GM23338 (cell line): ENCODE measurements at regions not wholly inside any gene's neighbourhood (a gene's known extent, or its start where the extent isn't known, plus 50 kb on each side); places are given as distances from the start of the nearest gene placed in this dataset.
"Not testable (repeated sequence)": the region's sequence is repeated elsewhere in the genome, so short reads cannot be mapped to it uniquely, and the experiment has no call there.

ENCODE experiments used
- ATAC-seq: fragments of 200-7000 bp; cut with Tn5 transposase; 3 replicates; pipeline ENCODE4 v1.9.1; 2020
- DNase-seq: peaks from one replicate; pipeline ENCODE4 v3.0.0-alpha.2; 2015; ENCODE audit warnings: low spot score
- H2AFZ ChIP-seq: fragments of 200-600 bp; sonication (generic); 2 replicates; pipeline ENCODE4 v1.8.0; 2016; ENCODE audit warnings: antibody characterized with exemption, mild to moderate bottlenecking, moderate library complexity
- H3F3A ChIP-seq: fragments of 200-600 bp; sonication (generic); replicated peaks from 2 replicates; pipeline ENCODE4 v1.8.0; 2017; ENCODE audit warnings: antibody characterized with exemption, mixed run types, low read depth
- H3K27ac ChIP-seq: fragments of 200-600 bp; sonication (generic); 2 replicates; pipeline ENCODE4 v1.6.1; 2016; ENCODE audit warnings: low read depth
- H3K27me3 ChIP-seq: fragments of 200-600 bp; sonication (generic); 2 replicates; pipeline ENCODE4 v1.8.0; 2016; ENCODE audit warnings: mild to moderate bottlenecking, mixed run types, moderate library complexity; ENCODE audit not compliant: insufficient read depth
- H3K36me3 ChIP-seq: fragments of 200-600 bp; sonication (generic); 2 replicates; pipeline ENCODE4 v1.8.0; 2016; ENCODE audit warnings: mild to moderate bottlenecking; ENCODE audit not compliant: insufficient read depth
- H3K4me1 ChIP-seq: fragments of 200-600 bp; sonication (generic); 2 replicates; pipeline ENCODE4 v1.8.0; 2016; ENCODE audit warnings: mild to moderate bottlenecking, moderate library complexity; ENCODE audit not compliant: insufficient read depth
- H3K4me2 ChIP-seq: fragments of 200-600 bp; sonication (generic); 2 replicates; pipeline ENCODE4 v1.7.1; 2017; ENCODE audit warnings: mixed run types
- H3K4me3 ChIP-seq: fragments of 200-600 bp; sonication (generic); 2 replicates; pipeline ENCODE4 v1.6.1; 2016; ENCODE audit warnings: mixed run types
- H3K79me2 ChIP-seq: fragments of 200-600 bp; sonication (generic); replicated peaks from 2 replicates; pipeline ENCODE4 v1.8.0; 2017; ENCODE audit warnings: mild to moderate bottlenecking; ENCODE audit not compliant: insufficient read depth
- H3K9me2 ChIP-seq: fragments of 200-600 bp; sonication (generic); 2 replicates; pipeline ENCODE4 v1.8.0; 2017; ENCODE audit not compliant: insufficient read depth
- H4K20me1 ChIP-seq: fragments of 200-600 bp; sonication (generic); replicated peaks from 2 replicates; pipeline ENCODE4 v1.8.0; 2017; ENCODE audit warnings: mild to moderate bottlenecking; ENCODE audit not compliant: insufficient read depth
- H3K27ac Mint-ChIP-seq: 2 replicates; pipeline ENCODE4 v1.8.0; 2020; ENCODE audit warnings: inconsistent platforms, mild to moderate bottlenecking, moderate library complexity, mixed read lengths
- H3K27me3 Mint-ChIP-seq: 3 replicates; pipeline ENCODE4 v1.8.0; 2022; ENCODE audit warnings: low read depth, mild to moderate bottlenecking, moderate library complexity, mixed read lengths, inconsistent platforms; ENCODE audit not compliant: insufficient read depth, poor library complexity
- H3K36me3 Mint-ChIP-seq: 3 replicates; pipeline ENCODE4 v1.8.0; 2021; ENCODE audit warnings: low read depth, mild to moderate bottlenecking, inconsistent platforms, moderate library complexity, mixed read lengths
- H3K4me1 Mint-ChIP-seq: 3 replicates; pipeline ENCODE4 v1.8.0; 2020; ENCODE audit warnings: mild to moderate bottlenecking, inconsistent platforms, mixed read lengths
- H3K4me3 Mint-ChIP-seq: 3 replicates; pipeline ENCODE4 v1.8.0; 2021; ENCODE audit warnings: moderate library complexity, mild to moderate bottlenecking, inconsistent platforms, mixed read lengths
- H3K9me3 Mint-ChIP-seq: 3 replicates; pipeline ENCODE4 v1.8.0; 2020; ENCODE audit warnings: moderate library complexity, mild to moderate bottlenecking, inconsistent platforms, mixed read lengths
- EZH2 ChIP-seq: fragments of 200-600 bp; sonication (generic); IDR thresholded peaks from one replicate; pipeline ENCODE4 v1.8.0; 2017; ENCODE audit warnings: antibody characterized with exemption, mild to moderate bottlenecking, low read depth; ENCODE audit not compliant: unreplicated experiment
- EZH2phosphoT487 ChIP-seq: fragments of 200-600 bp; sonication (generic); IDR thresholded peaks from one replicate; pipeline ENCODE4 v1.8.1; 2018; ENCODE audit warnings: antibody characterized with exemption; ENCODE audit not compliant: unreplicated experiment
- JUNB ChIP-seq: IDR thresholded peaks from one replicate; pipeline ENCODE4 v1.6.1; 2016; ENCODE audit warnings: antibody characterized with exemption; ENCODE audit not compliant: unreplicated experiment
- NANOG ChIP-seq: IDR thresholded peaks from 2 replicates; pipeline ENCODE4 v1.6.1; 2016; ENCODE audit warnings: antibody characterized with exemption, borderline replicate concordance
- REST ChIP-seq: IDR thresholded peaks from one replicate; pipeline ENCODE4 v1.6.1; 2018; ENCODE audit warnings: antibody characterized with exemption; ENCODE audit not compliant: unreplicated experiment
- STAT1 ChIP-seq: IDR thresholded peaks from one replicate; pipeline ENCODE4 v1.6.1; 2016; ENCODE audit warnings: antibody characterized with exemption; ENCODE audit not compliant: unreplicated experiment

- H3K4me3 Mint-ChIP-seq, H3K36me3 ChIP-seq, H4K20me1 ChIP-seq, H3K4me3 ChIP-seq, H3F3A ChIP-seq, ATAC-seq, H3K27me3 ChIP-seq, DNase-seq, H3K27me3 Mint-ChIP-seq, H3K27ac ChIP-seq, H2AFZ ChIP-seq, H3K4me1 ChIP-seq, H3K9me2 ChIP-seq, H3K4me2 ChIP-seq, H3K27ac Mint-ChIP-seq, H3K9me3 Mint-ChIP-seq, H3K4me1 Mint-ChIP-seq, H3K36me3 Mint-ChIP-seq, H3K79me2 ChIP-seq: not testable (repeated sequence)
Measured at GRCh38 chr5:67837225-67837624, 378.3 kb upstream of the PIK3R1 start.

GRCh38 chr5:67836496-67836895 is 379.1 kb upstream of the PIK3R1 start:
- H3K27me3 ChIP-seq, H3K4me2 ChIP-seq, ATAC-seq, H3K27ac Mint-ChIP-seq, H3K36me3 ChIP-seq, H3K36me3 Mint-ChIP-seq, H3K4me3 Mint-ChIP-seq, H3K27ac ChIP-seq, H3K9me3 Mint-ChIP-seq, H3K9me2 ChIP-seq, DNase-seq, H2AFZ ChIP-seq, H3K27me3 Mint-ChIP-seq, H3F3A ChIP-seq, H3K79me2 ChIP-seq, H4K20me1 ChIP-seq, H3K4me3 ChIP-seq: not testable (repeated sequence)
- H3K4me1 Mint-ChIP-seq, result peaks cover 11% of the 10 kb centered on the region
- peaks cover 13% of the 10 kb centered on the region for H3K4me1 ChIP-seq

GRCh38 chr5:67831048-67831447 is 384.5 kb upstream of the PIK3R1 start:
- DNase-seq (peak; percentile 17), ATAC-seq (peak; percentile 48; the same call in 2 of the 3 replicates)
- Histone ChIP-seq H3K36me3 (no peaks in the 10 kb centered on the region), H3K27me3 (no peaks in the 10 kb centered on the region), H3K79me2 (no peaks in the 10 kb centered on the region), H4K20me1 (no peaks in the 10 kb centered on the region), H3K27ac (no peak overlapping the region), H2AFZ (no peak overlapping the region), H3K4me3 (no peak overlapping the region), H3K4me2 (no peak overlapping the region), H3K9me2 (peaks cover 7% of the 10 kb centered on the region; the same call in 1 of the 2 replicates), H3F3A (no peaks in the 10 kb centered on the region), H3K4me1 (peaks cover 26% of the 10 kb centered on the region)
- Mint-ChIP-seq H3K36me3 (no peaks in the 10 kb centered on the region), H3K27ac (no peak overlapping the region), H3K27me3 (peaks cover 2% of the 10 kb centered on the region), H3K9me3 (peaks cover 8% of the 10 kb centered on the region; the same call in 1 of the 3 replicates), H3K4me3 (no peak overlapping the region), H3K4me1 (peaks cover 23% of the 10 kb centered on the region)
- TF ChIP-seq JUNB, result no peak

GRCh38 chr5:67827541-67827940 is 388.0 kb upstream of the PIK3R1 start:
- Histone ChIP-seq H3F3A (no peaks in the 10 kb centered on the region), H3K27ac (no peak overlapping the region), H3K79me2 (no peaks in the 10 kb centered on the region), H4K20me1 (no peaks in the 10 kb centered on the region), H3K36me3 (no peaks in the 10 kb centered on the region), H3K4me3 (no peak overlapping the region), H2AFZ (no peak overlapping the region), H3K27me3 (no peaks in the 10 kb centered on the region), H3K4me1 (peaks cover 24% of the 10 kb centered on the region), H3K9me2 (no peaks in the 10 kb centered on the region), H3K4me2 (no peak overlapping the region)
- DNase-seq (no peak), ATAC-seq (no peak)
- no peak for TF ChIP-seq EZH2
- TF ChIP-seq EZH2phosphoT487, result no peak
- TF ChIP-seq STAT1, result no peak
- no peak for TF ChIP-seq REST
- TF ChIP-seq NANOG, result no peak
- Mint-ChIP-seq H3K9me3 (peaks cover 13% of the 10 kb centered on the region; the same call in 2 of the 3 replicates), H3K4me3 (no peak overlapping the region), H3K27ac (no peak overlapping the region), H3K36me3 (no peaks in the 10 kb centered on the region), H3K4me1 (peaks cover 21% of the 10 kb centered on the region), H3K27me3 (peaks cover 5% of the 10 kb centered on the region)
